Tibial nerve (tissue), 4 donors: ENCODE measurements at regions not wholly inside any gene's neighbourhood (a gene's known extent, or its start where the extent isn't known, plus 50 kb on each side); places are given as distances from the start of the nearest gene placed in this dataset.

Source experiments
- CTCF ChIP-seq, 5 experiments: fragments of 200-600 bp in 3 of 5; fragments of 450-650 bp in 2 of 5; sonication (generic) in 3 of 5; IDR thresholded peaks; one replicate each; pipeline ENCODE4 v1.5.1; 2016 to 2019; ENCODE audit warnings: antibody characterized with exemption in 5 of 5, mild to moderate bottlenecking in 3 of 5, moderate library complexity in 2 of 5
- EP300 ChIP-seq, 2 donors: sonication (generic); formaldehyde crosslinking; IDR thresholded peaks; one replicate each; pipeline ENCODE4 v1.6.1; 2017; ENCODE audit warnings: antibody characterized with exemption in 2 of 2, mild to moderate bottlenecking in 1 of 2
- POLR2A ChIP-seq, 2 donors: fragments of 450-650 bp; IDR thresholded peaks; one replicate each; pipeline ENCODE4 v1.6.1; 2017; ENCODE audit warnings: antibody characterized with exemption in 2 of 2, mild to moderate bottlenecking in 2 of 2, moderate library complexity in 2 of 2

GRCh38 chr11:127607487-127608085, 607.0 kb upstream of the KIRREL3 start:
- no peak for TF ChIP-seq EP300 (IDR thresholded peaks at IDR 0.05)
- TF ChIP-seq CTCF (IDR thresholded peaks at IDR 0.05): no peak
- no peak for TF ChIP-seq POLR2A (IDR thresholded peaks at IDR 0.05)
